Subcutaneous abdominal adipose tissue (tissue), 5 donors: ENCODE measurements at regions not wholly inside any gene's neighbourhood (a gene's known extent, or its start where the extent isn't known, plus 50 kb on each side); places are given as distances from the start of the nearest gene placed in this dataset.
"Not testable (repeated sequence)": the region's sequence is repeated elsewhere in the genome, so short reads cannot be mapped to it uniquely, and the experiment has no call there.

Source experiments
- H3K27ac ChIP-seq: one replicate; pipeline ENCODE4 v1.7.0; 2013; ENCODE audit warnings: low read depth, mild to moderate bottlenecking, inconsistent platforms, low read length, moderate library complexity
- H3K27me3 ChIP-seq, 5 donors: one replicate each; pipeline ENCODE4 v1.7.0; 2013; ENCODE audit warnings: low read length in 5 of 5, inconsistent platforms in 1 of 5; ENCODE audit not compliant: control insufficient read depth in 5 of 5, insufficient read depth in 4 of 5
- H3K36me3 ChIP-seq, 5 donors: one replicate each; pipeline ENCODE4 v1.7.0; 2013; ENCODE audit warnings: low read length in 5 of 5; ENCODE audit not compliant: control insufficient read depth in 5 of 5, insufficient read depth in 5 of 5
- H3K4me1 ChIP-seq, 5 donors: one replicate each; pipeline ENCODE4 v1.7.0; 2013; ENCODE audit warnings: low read length in 5 of 5, mild to moderate bottlenecking in 3 of 5, moderate library complexity in 1 of 5; ENCODE audit not compliant: control insufficient read depth in 5 of 5, insufficient read depth in 5 of 5
- H3K4me3 ChIP-seq, 5 donors: one replicate each; pipeline ENCODE4 v1.7.0; 2013; ENCODE audit warnings: low read length in 5 of 5, low read depth in 1 of 5
- H3K9ac ChIP-seq, 5 donors: one replicate each; pipeline ENCODE4 v1.7.0; 2013; ENCODE audit warnings: low read length in 5 of 5, mild to moderate bottlenecking in 4 of 5, moderate library complexity in 3 of 5
- H3K9me3 ChIP-seq, 5 donors: one replicate each; pipeline ENCODE4 v1.7.0; 2013; ENCODE audit warnings: low read length in 5 of 5; ENCODE audit not compliant: control insufficient read depth in 5 of 5
- donor health status: healthy.
- donor health status: healthy.
- donor health status: healthy.
- donor health status: healthy.
- donor health status: healthy.

DNA sequence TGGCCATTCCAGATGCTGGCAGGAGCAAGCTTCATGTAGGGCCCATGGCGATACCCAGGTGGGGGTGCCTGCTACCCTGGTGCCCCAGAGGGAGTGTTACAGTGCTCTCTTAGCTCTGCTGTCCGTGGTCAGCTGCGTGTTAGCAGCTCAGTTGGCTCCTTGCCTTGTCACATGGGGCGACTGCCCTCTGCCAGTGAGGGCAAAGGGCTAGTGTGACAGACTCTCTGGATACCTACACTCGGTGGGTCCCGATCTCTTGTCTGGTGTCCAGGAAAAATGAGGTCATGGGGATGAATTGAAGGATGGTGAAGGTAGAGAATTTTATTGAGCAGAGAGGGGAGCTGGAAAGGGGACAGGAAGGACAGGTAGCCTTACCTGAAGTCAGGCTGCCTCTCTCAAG, 152.2 kb downstream of the CYP26A1 start:
- no peak overlapping the region for H3K9ac ChIP-seq
- no peaks in the 10 kb centered on the region for H3K36me3 ChIP-seq
- peaks cover 0 to 2% (median 0%) of the 10 kb centered on the region in 5 donors for H3K9me3 ChIP-seq
- H3K4me1 ChIP-seq: peaks cover 0 to 12% (median 10%) of the 10 kb centered on the region in 5 donors
- no peak overlapping the region for H3K4me3 ChIP-seq
- no peak overlapping the region for H3K27ac ChIP-seq
- H3K27me3 ChIP-seq: no peaks in the 10 kb centered on the region

GRCh38 chr10:93226619-93227018, 152.9 kb downstream of the CYP26A1 start:
- Histone ChIP-seq H3K9ac (no peak overlapping the region), H3K36me3 (no peaks in the 10 kb centered on the region), H3K4me3 (no peak overlapping the region), H3K27me3 (no peaks in the 10 kb centered on the region), H3K4me1 (peaks cover 0 to 12% (median 10%) of the 10 kb centered on the region in 5 donors), H3K27ac (no peak overlapping the region), H3K9me3 (peaks cover 0 to 2% (median 0%) of the 10 kb centered on the region in 5 donors)

GRCh38 chr10:93230596-93230995, 156.9 kb downstream of the CYP26A1 start:
- H3K4me1 ChIP-seq: peaks cover under 1 to 18% (median 12%) of the 10 kb centered on the region in 5 donors
- not testable (repeated sequence) for H3K36me3 ChIP-seq, H3K27me3 ChIP-seq, H3K4me3 ChIP-seq, H3K9me3 ChIP-seq, H3K27ac ChIP-seq, H3K9ac ChIP-seq

DNA sequence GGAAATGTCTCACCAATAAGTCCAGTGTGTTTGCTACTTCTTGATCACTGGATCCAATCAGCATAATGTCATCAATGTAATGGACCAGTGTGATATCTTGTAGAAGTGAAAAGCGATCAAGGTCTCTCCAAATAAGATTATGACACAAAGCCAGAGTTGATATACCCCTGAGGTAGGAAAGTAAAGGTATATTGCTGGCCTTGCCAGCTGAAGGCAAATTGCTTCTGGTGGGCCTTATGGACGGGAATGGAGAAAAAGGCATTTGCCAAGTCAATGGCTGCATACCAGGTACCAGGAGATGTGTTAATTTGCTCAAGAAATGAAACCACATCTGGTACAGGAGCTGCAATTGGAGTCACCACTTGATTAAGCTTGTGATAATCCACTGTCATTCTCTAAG, 158.5 kb downstream of the CYP26A1 start:
- not testable (repeated sequence) for H3K9me3 ChIP-seq, H3K4me3 ChIP-seq

GRCh38 chr10:93234940-93235339, 161.2 kb downstream of the CYP26A1 start:
- not testable (repeated sequence) for H3K36me3 ChIP-seq, H3K9ac ChIP-seq, H3K27me3 ChIP-seq, H3K9me3 ChIP-seq, H3K4me3 ChIP-seq
- Histone ChIP-seq H3K4me1 (peaks cover 6 to 28% (median 19%) of the 10 kb centered on the region in 5 donors), H3K27ac (peak overlapping the region; percentile 94)

More for the DNA sequence above, 158.5 kb downstream of the CYP26A1 start:
- not testable (repeated sequence) for H3K9ac ChIP-seq, H3K36me3 ChIP-seq, H3K27me3 ChIP-seq, H3K27ac ChIP-seq
- H3K4me1 ChIP-seq: peaks cover 5 to 16% (median 14%) of the 10 kb centered on the region in 5 donors

DNA sequence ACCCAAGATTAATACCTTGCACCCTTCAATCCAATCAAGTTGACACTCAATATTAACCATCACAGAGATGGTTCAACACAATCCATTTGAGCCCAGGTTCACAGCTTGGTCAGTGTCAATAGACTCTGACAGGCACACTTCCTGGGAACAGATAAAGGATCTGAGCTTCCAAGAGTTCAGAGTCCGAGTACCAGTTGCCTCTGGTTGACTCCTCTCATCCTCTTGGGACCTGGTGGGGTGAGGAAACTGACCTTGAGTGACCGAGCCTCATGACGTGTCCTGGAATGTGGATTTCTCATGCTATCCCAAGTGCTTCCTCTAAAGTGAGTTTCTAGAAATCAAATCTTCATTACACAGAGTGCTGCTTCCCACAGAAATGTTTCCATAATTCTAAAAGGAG, 162.0 kb downstream of the CYP26A1 start:
- Histone ChIP-seq H3K27ac (peak overlapping the region; percentile 94), H3K9me3 (no peaks in the 10 kb centered on the region), H3K4me1 (peaks cover 6 to 28% (median 19%) of the 10 kb centered on the region in 5 donors), H3K36me3 (no peaks in the 10 kb centered on the region), H3K27me3 (peaks cover 0 to 2% (median 0%) of the 10 kb centered on the region in 5 donors), H3K4me3 (peak overlapping the region in 1 of 5 donors; percentile 2), H3K9ac (peak overlapping the region in 3 of 5 donors; percentile 1 to 68 (median 55))

DNA sequence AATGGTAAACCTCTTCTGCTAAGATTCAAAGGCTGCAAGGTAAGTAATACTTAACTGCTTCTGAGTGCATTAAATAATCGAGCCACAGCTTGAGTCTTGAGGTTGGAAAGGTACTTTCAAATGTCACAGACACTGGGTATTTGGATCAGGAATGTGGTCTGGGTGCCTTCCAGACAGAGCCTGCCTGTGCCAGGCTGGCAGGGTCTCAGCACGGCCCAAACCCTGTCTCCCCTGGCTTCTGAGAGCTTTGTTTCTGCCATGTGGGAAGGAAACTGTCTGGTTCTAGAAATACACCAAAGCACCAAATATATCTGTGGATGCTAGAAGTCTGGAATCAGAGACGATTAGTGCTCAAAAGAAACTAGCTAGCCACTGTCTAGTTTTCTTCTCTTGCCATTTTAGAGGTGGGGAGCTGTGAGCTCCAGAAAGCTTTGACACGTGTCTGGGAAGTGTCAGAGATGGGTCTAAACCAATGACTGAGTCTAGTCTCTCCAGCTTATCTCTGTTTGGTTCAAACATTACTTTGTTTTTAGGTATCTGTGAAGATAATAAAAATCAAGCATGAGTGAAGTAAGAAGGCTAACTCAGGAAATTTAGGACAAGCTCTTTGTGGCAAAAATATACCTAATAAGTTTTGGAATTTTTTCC, 162.8 kb downstream of the CYP26A1 start:
- Histone ChIP-seq H3K27me3 (peaks cover 0 to 2% (median 0%) of the 10 kb centered on the region in 5 donors), H3K36me3 (no peaks in the 10 kb centered on the region), H3K9ac (peak overlapping the region in 2 of 5 donors; percentile 1 to 55), H3K9me3 (no peaks in the 10 kb centered on the region), H3K27ac (peak overlapping the region; percentile 94), H3K4me3 (no peak overlapping the region), H3K4me1 (peaks cover 6 to 28% (median 19%) of the 10 kb centered on the region in 5 donors)

- H3K27me3 ChIP-seq: peaks cover 0 to 4% (median 2%) of the 10 kb centered on the region in 5 donors
- no peak overlapping the region for H3K4me3 ChIP-seq
- H3K4me1 ChIP-seq: no peaks in the 10 kb centered on the region
- no peak overlapping the region for H3K9ac ChIP-seq
- no peaks in the 10 kb centered on the region for H3K36me3 ChIP-seq
- no peak overlapping the region for H3K27ac ChIP-seq
- H3K9me3 ChIP-seq: no peaks in the 10 kb centered on the region
Observed at GRCh38 chr10:93245147-93245546, 171.5 kb downstream of the CYP26A1 start.

DNA sequence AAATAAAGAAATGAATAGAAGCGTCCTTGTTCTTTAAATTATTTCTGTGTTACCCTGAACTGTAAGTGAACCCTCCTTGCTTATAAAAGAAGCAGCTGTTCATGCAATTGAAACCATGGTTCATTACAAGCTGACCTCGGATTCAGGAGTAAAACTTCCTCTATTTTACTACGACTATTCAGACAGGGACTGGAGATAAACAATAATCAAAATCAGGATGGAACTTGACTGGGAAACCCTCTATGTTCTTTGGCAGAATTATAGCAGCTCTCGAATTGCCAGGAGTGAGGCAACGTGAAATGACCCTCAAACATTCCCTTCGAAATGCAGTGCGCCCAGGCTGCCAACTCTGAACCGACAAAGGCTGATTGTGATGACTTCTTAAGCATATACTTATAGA, 172.1 kb downstream of the CYP26A1 start:
- no peaks in the 10 kb centered on the region for H3K4me1 ChIP-seq
- H3K27me3 ChIP-seq: peaks cover 0 to 4% (median 3%) of the 10 kb centered on the region in 5 donors
- no peaks in the 10 kb centered on the region for H3K9me3 ChIP-seq
- H3K36me3 ChIP-seq: no peaks in the 10 kb centered on the region
- no peak overlapping the region for H3K27ac ChIP-seq
- H3K9ac ChIP-seq: no peak overlapping the region
- no peak overlapping the region for H3K4me3 ChIP-seq

GRCh38 chr10:93248583-93249227, 175.0 kb downstream of the CYP26A1 start:
- no peak overlapping the region for H3K4me3 ChIP-seq
- H3K4me1 ChIP-seq: no peaks in the 10 kb centered on the region
- no peak overlapping the region for H3K27ac ChIP-seq
- no peaks in the 10 kb centered on the region for H3K9me3 ChIP-seq
- no peak overlapping the region for H3K9ac ChIP-seq
- H3K36me3 ChIP-seq: no peaks in the 10 kb centered on the region
- peaks cover 0 to 4% (median 3%) of the 10 kb centered on the region in 5 donors for H3K27me3 ChIP-seq
